Stomach (tissue), 4 donors: ENCODE measurements at regions not wholly inside any gene's neighbourhood (a gene's known extent, or its start where the extent isn't known, plus 50 kb on each side); places are given as distances from the start of the nearest gene placed in this dataset.

Experiments
- POLR2A ChIP-seq, 4 donors: fragments of 450-650 bp; IDR thresholded peaks; one replicate each; pipeline ENCODE4 v1.6.1; 2016; ENCODE audit warnings: antibody characterized with exemption in 4 of 4, control low read depth in 2 of 4, mild to moderate bottlenecking in 1 of 4, moderate library complexity in 1 of 4
- TF ChIP-seq, protein P1 (sequence below), 7 experiments: fragments of 450-650 bp in 4 of 7; fragments of 200-600 bp in 3 of 7; sonication (generic) in 3 of 7; IDR thresholded peaks; one replicate each; pipeline ENCODE4 v1.5.1; 2016 to 2019; ENCODE audit warnings: antibody characterized with exemption in 7 of 7, control low read depth in 2 of 7, mild to moderate bottlenecking in 1 of 7

DNA sequence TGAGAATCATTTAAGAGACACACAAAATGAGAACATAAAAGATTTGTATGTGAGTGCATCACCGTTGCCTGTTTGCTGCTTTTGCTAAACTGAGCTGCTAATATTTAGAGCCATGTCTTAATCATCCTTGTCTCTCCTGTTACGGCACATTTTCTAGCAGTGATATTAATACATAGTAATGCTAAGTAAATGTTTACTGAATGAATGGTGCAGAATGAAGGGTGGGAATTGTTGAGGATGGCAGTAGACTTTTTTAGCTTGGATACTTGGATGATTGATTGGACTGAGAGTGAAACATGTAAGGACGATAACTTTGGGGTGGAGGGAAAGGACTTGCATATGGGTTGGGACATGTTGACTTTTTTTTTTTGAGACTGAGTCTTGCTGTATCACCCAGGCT lies 102.3 kb upstream of the ABCA1 start:
- TF ChIP-seq POLR2A (IDR thresholded peaks at IDR 0.05): no peak
- TF ChIP-seq, protein P1, sequence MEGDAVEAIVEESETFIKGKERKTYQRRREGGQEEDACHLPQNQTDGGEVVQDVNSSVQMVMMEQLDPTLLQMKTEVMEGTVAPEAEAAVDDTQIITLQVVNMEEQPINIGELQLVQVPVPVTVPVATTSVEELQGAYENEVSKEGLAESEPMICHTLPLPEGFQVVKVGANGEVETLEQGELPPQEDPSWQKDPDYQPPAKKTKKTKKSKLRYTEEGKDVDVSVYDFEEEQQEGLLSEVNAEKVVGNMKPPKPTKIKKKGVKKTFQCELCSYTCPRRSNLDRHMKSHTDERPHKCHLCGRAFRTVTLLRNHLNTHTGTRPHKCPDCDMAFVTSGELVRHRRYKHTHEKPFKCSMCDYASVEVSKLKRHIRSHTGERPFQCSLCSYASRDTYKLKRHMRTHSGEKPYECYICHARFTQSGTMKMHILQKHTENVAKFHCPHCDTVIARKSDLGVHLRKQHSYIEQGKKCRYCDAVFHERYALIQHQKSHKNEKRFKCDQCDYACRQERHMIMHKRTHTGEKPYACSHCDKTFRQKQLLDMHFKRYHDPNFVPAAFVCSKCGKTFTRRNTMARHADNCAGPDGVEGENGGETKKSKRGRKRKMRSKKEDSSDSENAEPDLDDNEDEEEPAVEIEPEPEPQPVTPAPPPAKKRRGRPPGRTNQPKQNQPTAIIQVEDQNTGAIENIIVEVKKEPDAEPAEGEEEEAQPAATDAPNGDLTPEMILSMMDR (IDR thresholded peaks at IDR 0.05): no peak
